ENCODE measurements at regions not wholly inside any gene's neighbourhood (a gene's known extent, or its start where the extent isn't known, plus 50 kb on each side); places are given as distances from the start of the nearest gene placed in this dataset.

DNA sequence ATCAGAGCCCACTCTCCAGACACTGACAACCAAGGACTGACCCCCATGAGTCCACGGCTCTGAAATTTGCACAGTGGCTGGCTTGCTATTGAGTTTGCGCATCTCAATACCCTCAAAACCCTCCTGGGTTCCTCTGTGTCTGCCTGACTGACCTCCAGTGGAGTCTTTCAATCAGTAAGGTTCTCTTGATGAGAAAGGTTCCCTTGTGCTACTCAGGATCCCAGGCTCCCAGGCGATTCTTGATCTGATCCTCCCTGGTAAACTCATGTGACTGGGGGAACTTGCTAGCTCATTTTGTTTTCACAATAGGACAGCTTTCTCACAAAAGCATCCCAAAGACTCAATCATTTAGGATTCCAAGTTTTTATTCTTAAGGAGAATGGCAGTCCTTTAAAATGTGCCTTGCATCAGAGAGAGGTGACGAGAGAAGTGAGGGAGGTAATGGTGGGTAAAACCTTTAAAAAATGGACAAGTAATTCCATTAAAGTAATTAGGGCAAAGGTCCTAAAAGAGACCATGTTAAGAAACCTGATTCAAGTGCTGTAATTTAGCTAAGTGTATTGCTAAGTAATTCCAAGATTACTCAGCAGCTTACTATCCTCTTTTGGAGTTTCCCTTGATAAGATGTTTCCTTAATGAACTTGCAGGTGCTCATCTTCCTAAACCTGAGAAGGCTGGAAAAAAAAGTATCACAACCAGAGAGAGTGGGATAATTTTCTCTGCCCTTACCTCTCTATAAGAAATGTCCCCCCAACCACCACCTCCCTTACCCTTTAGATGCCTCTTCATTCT, 304.7 kb upstream of the SGK1 start:
- 95 to 97% methylated on average over 4 of the region's 4 CpGs for WGBS, 2 experiments (ENCODE audit: low coverage in 1 of 2, low lambda C conversion rate in 2 of 2, missing lambda C conversion rate in 2 of 2)
- Histone ChIP-seq H3K9me3 (ENCODE audit: low read depth) (no peaks in the 10 kb centered on the region), H3K36me3 (ENCODE audit: low read depth) (no peaks in the 10 kb centered on the region), H3K9ac (no peak overlapping the region), H3K4me2 (ENCODE audit: unreplicated experiment) (no peak overlapping the region), H3K79me2 (ENCODE audit: insufficient read depth) (no peaks in the 10 kb centered on the region), H2AFZ (no peak overlapping the region), H3K4me1 (ENCODE audit: insufficient read depth) (peaks cover 12% of the 10 kb centered on the region; the same call in 1 of the 2 replicates), H3K9me2 (ENCODE audit: insufficient read depth) (no peaks in the 10 kb centered on the region), H3K27ac (no peak overlapping the region), H3F3A (ENCODE audit: insufficient read depth) (no peaks in the 10 kb centered on the region), H4K20me1 (ENCODE audit: insufficient read depth) (no peaks in the 10 kb centered on the region), H3K4me3 (no peak overlapping the region), H3K27me3 (replicated peaks; ENCODE audit: insufficient read depth) (no peaks in the 10 kb centered on the region; the same call in 1 of the 2 replicates)
- peak; percentile 23 for DNase-seq
- in situ Hi-C loops (cut with MboI): no loop called here
- no peak for TF ChIP-seq EZH2 (IDR thresholded peaks at IDR 0.05; ENCODE audit: insufficient read depth, poor library complexity, severe bottlenecking)
- no peak for TF ChIP-seq EZH2phosphoT487 (IDR thresholded peaks at IDR 0.05; ENCODE audit: insufficient read depth, low read depth)

DNA sequence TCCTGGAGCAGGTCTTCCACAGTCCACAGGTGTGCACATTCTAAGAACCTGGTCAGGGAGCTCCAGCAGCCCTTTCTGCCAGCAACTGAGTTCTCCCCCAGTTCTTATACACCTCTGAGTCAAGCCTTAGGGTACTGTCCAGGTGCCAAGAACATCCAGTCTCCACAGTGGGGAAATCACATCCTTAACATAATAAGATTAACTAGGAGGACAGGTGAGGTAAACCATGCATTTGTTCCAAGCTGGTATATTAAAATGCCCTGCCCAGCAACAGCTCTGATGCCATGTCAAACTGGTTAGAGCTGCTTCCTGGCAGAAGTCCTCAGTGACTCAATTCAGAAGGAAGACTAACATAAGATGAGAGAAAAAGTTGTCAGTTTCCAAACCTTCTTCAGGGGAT, 303.9 kb upstream of the SGK1 start:
- Histone ChIP-seq H3K36me3 (ENCODE audit: low read depth) (no peaks in the 10 kb centered on the region), H3F3A (ENCODE audit: insufficient read depth) (no peaks in the 10 kb centered on the region), H4K20me1 (ENCODE audit: insufficient read depth) (no peaks in the 10 kb centered on the region), H2AFZ (no peak overlapping the region), H3K9me3 (ENCODE audit: low read depth) (no peaks in the 10 kb centered on the region), H3K9me2 (ENCODE audit: insufficient read depth) (no peaks in the 10 kb centered on the region), H3K79me2 (ENCODE audit: insufficient read depth) (no peaks in the 10 kb centered on the region), H3K4me2 (ENCODE audit: unreplicated experiment) (no peak overlapping the region), H3K4me1 (ENCODE audit: insufficient read depth) (peaks cover 12% of the 10 kb centered on the region; the same call in 1 of the 2 replicates), H3K4me3 (no peak overlapping the region), H3K27ac (no peak overlapping the region), H3K27me3 (replicated peaks; ENCODE audit: insufficient read depth) (no peaks in the 10 kb centered on the region; the same call in 1 of the 2 replicates), H3K9ac (no peak overlapping the region)
- in situ Hi-C loops (cut with MboI): no loop called here
- DNase-seq: peak; percentile 65
- no peak for TF ChIP-seq EZH2 (IDR thresholded peaks at IDR 0.05; ENCODE audit: insufficient read depth, poor library complexity, severe bottlenecking)
- no peak for TF ChIP-seq EZH2phosphoT487 (IDR thresholded peaks at IDR 0.05; ENCODE audit: insufficient read depth, low read depth)

GRCh38 chr6:134619789-134620188, 301.9 kb upstream of the SGK1 start:
- H2AFZ ChIP-seq: no peak overlapping the region
- no peaks in the 10 kb centered on the region for H3K9me2 ChIP-seq (ENCODE audit: insufficient read depth)
- H3K9ac ChIP-seq: no peak overlapping the region
- no peaks in the 10 kb centered on the region for H3F3A ChIP-seq (ENCODE audit: insufficient read depth)
- no peaks in the 10 kb centered on the region; the same call in 1 of the 2 replicates for H3K27me3 ChIP-seq (replicated peaks; ENCODE audit: insufficient read depth)
- peak; percentile 77 for DNase-seq
- H3K4me1 ChIP-seq (ENCODE audit: insufficient read depth): peaks cover 12% of the 10 kb centered on the region; the same call in 1 of the 2 replicates
- in situ Hi-C loops (cut with MboI): no loop called here
- no peak overlapping the region for H3K4me3 ChIP-seq
- H4K20me1 ChIP-seq (ENCODE audit: insufficient read depth): no peaks in the 10 kb centered on the region
- no peak overlapping the region for H3K27ac ChIP-seq
- no peaks in the 10 kb centered on the region for H3K79me2 ChIP-seq (ENCODE audit: insufficient read depth)
- WGBS, 2 experiments (ENCODE audit: low coverage in 1 of 2, low lambda C conversion rate in 2 of 2, missing lambda C conversion rate in 2 of 2): 52 to 55% methylated on average over 4 of the region's 4 CpGs
- no peaks in the 10 kb centered on the region for H3K36me3 ChIP-seq (ENCODE audit: low read depth)
- H3K4me2 ChIP-seq (ENCODE audit: unreplicated experiment): no peak overlapping the region
- H3K9me3 ChIP-seq (ENCODE audit: low read depth): no peaks in the 10 kb centered on the region
- TF ChIP-seq EZH2 (IDR thresholded peaks at IDR 0.05; ENCODE audit: insufficient read depth, poor library complexity, severe bottlenecking): no peak
- no peak for TF ChIP-seq EZH2phosphoT487 (IDR thresholded peaks at IDR 0.05; ENCODE audit: insufficient read depth, low read depth)

DNA sequence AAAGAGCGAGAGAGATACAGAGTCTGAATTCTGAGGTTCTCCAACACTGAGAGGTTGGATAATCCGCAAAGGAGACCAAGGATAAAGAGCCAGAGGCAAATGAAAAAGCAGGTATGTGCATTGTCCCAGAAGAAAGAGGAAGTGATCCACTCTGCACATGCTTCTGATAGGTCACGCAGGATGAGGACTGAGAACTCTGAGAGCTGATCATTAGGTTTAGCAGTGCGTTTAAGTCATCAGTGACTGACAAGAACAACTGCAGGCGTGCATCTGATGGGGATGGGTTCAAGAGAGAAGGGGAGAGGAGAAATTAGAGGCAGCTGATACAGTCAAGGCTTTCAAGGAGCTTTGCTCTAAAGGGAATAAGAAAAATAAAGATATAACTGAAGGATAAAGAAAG, 301.2 kb upstream of the SGK1 start:
- Histone ChIP-seq H3K4me1 (ENCODE audit: insufficient read depth) (peaks cover 12% of the 10 kb centered on the region; the same call in 1 of the 2 replicates), H3K36me3 (ENCODE audit: low read depth) (no peaks in the 10 kb centered on the region), H4K20me1 (ENCODE audit: insufficient read depth) (no peaks in the 10 kb centered on the region), H3K27me3 (replicated peaks; ENCODE audit: insufficient read depth) (no peaks in the 10 kb centered on the region; the same call in 1 of the 2 replicates), H3K9me3 (ENCODE audit: low read depth) (no peaks in the 10 kb centered on the region), H3K4me3 (no peak overlapping the region), H3F3A (ENCODE audit: insufficient read depth) (no peaks in the 10 kb centered on the region), H3K79me2 (ENCODE audit: insufficient read depth) (no peaks in the 10 kb centered on the region), H3K9me2 (ENCODE audit: insufficient read depth) (no peaks in the 10 kb centered on the region), H2AFZ (no peak overlapping the region), H3K4me2 (ENCODE audit: unreplicated experiment) (no peak overlapping the region), H3K9ac (no peak overlapping the region), H3K27ac (no peak overlapping the region)
- WGBS, 2 experiments (ENCODE audit: low coverage in 1 of 2, low lambda C conversion rate in 2 of 2, missing lambda C conversion rate in 2 of 2): 98% methylated on average over 5 of the region's 5 CpGs
- in situ Hi-C loops (cut with MboI): no loop called here
- no peak for TF ChIP-seq EZH2 (IDR thresholded peaks at IDR 0.05; ENCODE audit: insufficient read depth, poor library complexity, severe bottlenecking)
- TF ChIP-seq EZH2phosphoT487 (IDR thresholded peaks at IDR 0.05; ENCODE audit: insufficient read depth, low read depth): no peak
- DNase-seq: no peak
